Suprapubic skin (tissue), 3 donors: ENCODE measurements at regions not wholly inside any gene's neighbourhood (a gene's known extent, or its start where the extent isn't known, plus 50 kb on each side); places are given as distances from the start of the nearest gene placed in this dataset.

Experiments
- CTCF ChIP-seq, 2 donors: fragments of 200-600 bp in 1 of 2; fragments of 450-650 bp in 1 of 2; sonication (generic) in 1 of 2; IDR thresholded peaks; one replicate each; pipeline ENCODE4 v1.5.1; 2016 to 2019; ENCODE audit warnings: antibody characterized with exemption in 2 of 2, mild to moderate bottlenecking in 1 of 2, moderate library complexity in 1 of 2
- POLR2A ChIP-seq, 2 donors: fragments of 450-650 bp; IDR thresholded peaks; one replicate each; pipeline ENCODE4 v1.6.1; 2017; ENCODE audit warnings: antibody characterized with exemption in 2 of 2, mild to moderate bottlenecking in 2 of 2, moderate library complexity in 2 of 2

- TF ChIP-seq POLR2A (IDR thresholded peaks at IDR 0.05) (no peak), CTCF (IDR thresholded peaks at IDR 0.05) (no peak)
Observed at GRCh38 chr1:163877016-163877415, 555.3 kb downstream of the NUF2 start.
